ENCODE measurements at regions not wholly inside any gene's neighbourhood (a gene's known extent, or its start where the extent isn't known, plus 50 kb on each side); places are given as distances from the start of the nearest gene placed in this dataset.

- DNase-seq (peak in 1 of 2 donors; percentile 23), ATAC-seq (no peak)
Observed at GRCh38 chr22:48679656-48680555, 1147.8 kb downstream of the BRD1 start.

GRCh38 chr22:48678171-48679135, 1149.2 kb downstream of the BRD1 start:
- ATAC-seq (no peak), DNase-seq (peak in 1 of 2 donors; percentile 26)
- Histone ChIP-seq H3K9me3 (no peaks in the 10 kb centered on the region), H3K36me3 (ENCODE audit: insufficient read depth in 1 of 2, low read depth in 1 of 2) (no peaks in the 10 kb centered on the region), H3K4me3 (no peak overlapping the region), H3K27me3 (ENCODE audit: insufficient read depth in 3 of 3, low read length in 2 of 3) (peaks cover 0 to 1% (median 0%) of the 10 kb centered on the region in 3 donors), H3K27ac (no peak overlapping the region), H3K4me1 (no peaks in the 10 kb centered on the region)
- intact Hi-C loops (cut with DNase I) = no loop called here
- WGBS, 3 donors = 68 to 75% (median 73%) methylated on average over 35 to 38 of the region's 38 CpGs
- no peak for TF ChIP-seq CTCF (IDR thresholded peaks at IDR 0.05)

More at GRCh38 chr22:48679656-48680555, 1147.8 kb downstream of the BRD1 start:
- intact Hi-C loops (cut with DNase I) = no loop called here
- Histone ChIP-seq H3K4me3 (no peak overlapping the region), H3K4me1 (no peaks in the 10 kb centered on the region), H3K27ac (no peak overlapping the region), H3K9me3 (no peaks in the 10 kb centered on the region), H3K36me3 (ENCODE audit: insufficient read depth in 1 of 2, low read depth in 1 of 2) (no peaks in the 10 kb centered on the region), H3K27me3 (ENCODE audit: insufficient read depth in 3 of 3, low read length in 2 of 3) (peaks cover 0 to 1% (median 0%) of the 10 kb centered on the region in 3 donors)
- 77 to 81% (median 79%) methylated on average over 28 of the region's 28 CpGs for WGBS, 3 donors
- no peak for TF ChIP-seq CTCF (IDR thresholded peaks at IDR 0.05)

GRCh38 chr22:48677621-48678020, 1150.1 kb downstream of the BRD1 start:
- TF ChIP-seq CTCF (IDR thresholded peaks at IDR 0.05) = no peak
- Histone ChIP-seq H3K27ac (no peak overlapping the region), H3K9me3 (no peaks in the 10 kb centered on the region), H3K4me3 (no peak overlapping the region), H3K4me1 (no peaks in the 10 kb centered on the region), H3K27me3 (ENCODE audit: insufficient read depth in 3 of 3, low read length in 2 of 3) (peaks cover 0 to 1% (median 0%) of the 10 kb centered on the region in 3 donors), H3K36me3 (ENCODE audit: insufficient read depth in 1 of 2, low read depth in 1 of 2) (no peaks in the 10 kb centered on the region)
- no peak for ATAC-seq
- DNase-seq = peak in 1 of 2 donors; percentile 42
- WGBS, 3 donors = 75 to 90% (median 81%) methylated on average over 7 of the region's 7 CpGs
- intact Hi-C loops (cut with DNase I) = no loop called here

GRCh38 chr22:48677168-48677520, 1150.5 kb downstream of the BRD1 start:
- Histone ChIP-seq H3K27ac (no peak overlapping the region), H3K4me3 (no peak overlapping the region), H3K9me3 (no peaks in the 10 kb centered on the region), H3K4me1 (no peaks in the 10 kb centered on the region), H3K27me3 (ENCODE audit: insufficient read depth in 3 of 3, low read length in 2 of 3) (peaks cover 0 to 1% (median 0%) of the 10 kb centered on the region in 3 donors), H3K36me3 (ENCODE audit: insufficient read depth in 1 of 2, low read depth in 1 of 2) (no peaks in the 10 kb centered on the region)
- DNase-seq (peak in 1 of 2 donors; percentile 32), ATAC-seq (no peak)
- TF ChIP-seq CTCF (IDR thresholded peaks at IDR 0.05) = no peak
- 65 to 74% (median 69%) methylated on average over 17 of the region's 17 CpGs for WGBS, 3 donors
- intact Hi-C loops (cut with DNase I) = no loop called here

Measured in psoas muscle (tissue), 7 donors.